ENCODE measurements at regions not wholly inside any gene's neighbourhood (a gene's known extent, or its start where the extent isn't known, plus 50 kb on each side); places are given as distances from the start of the nearest gene placed in this dataset.

DNA sequence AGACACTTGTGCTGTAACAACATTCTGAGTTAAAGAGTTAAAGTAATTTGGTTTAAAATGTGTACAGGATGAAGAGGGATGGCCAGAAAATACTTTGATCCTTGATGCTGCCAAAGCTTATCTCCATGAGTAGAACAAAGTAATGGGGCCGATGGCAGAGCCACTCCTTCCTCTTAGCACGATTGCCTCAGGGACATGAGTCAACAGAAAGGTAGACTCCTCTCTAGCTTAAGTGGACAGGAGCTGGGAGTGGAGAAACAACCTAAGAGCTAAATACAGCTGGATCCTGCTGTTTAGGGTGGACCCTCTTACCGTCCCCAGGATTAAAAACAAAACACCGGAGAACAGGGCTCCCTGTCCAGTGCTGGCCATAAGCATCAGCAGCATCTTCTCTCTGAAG lies 267.3 kb downstream of the IRX1 start:
- no peak for TF ChIP-seq ZFX (IDR thresholded peaks at IDR 0.05; ENCODE audit: borderline replicate concordance)
- TF ChIP-seq CTCF (IDR thresholded peaks at IDR 0.05), result no peak
- no peak overlapping the region for H3K27ac ChIP-seq

- no peak for TF ChIP-seq CTCF (IDR thresholded peaks at IDR 0.05)
- no peak for TF ChIP-seq ZFX (IDR thresholded peaks at IDR 0.05; ENCODE audit: borderline replicate concordance)
- no peak overlapping the region for H3K27ac ChIP-seq
Measured at GRCh38 chr5:3875144-3875543, 279.5 kb downstream of the IRX1 start.

DNA sequence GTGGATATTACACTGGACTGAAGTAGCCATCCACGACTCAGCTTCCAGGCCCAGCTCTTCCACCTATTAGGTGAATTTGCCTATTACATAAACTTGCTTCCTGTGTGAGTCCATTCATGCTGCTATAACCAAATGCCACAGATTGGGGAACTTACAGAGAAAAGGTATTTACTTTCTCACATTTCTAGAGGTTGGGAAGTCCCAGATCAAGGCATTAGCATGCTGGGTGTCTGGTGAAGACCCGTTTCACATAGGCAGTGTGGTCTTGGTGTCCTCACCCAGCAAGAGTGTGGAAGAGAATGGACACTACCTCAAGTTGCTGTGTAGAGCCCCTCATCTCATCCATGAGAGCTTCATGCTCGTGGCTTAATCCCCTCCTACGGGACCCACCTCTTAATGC lies 282.6 kb downstream of the IRX1 start:
- TF ChIP-seq ZFX (IDR thresholded peaks at IDR 0.05; ENCODE audit: borderline replicate concordance) (no peak), CTCF (IDR thresholded peaks at IDR 0.05) (no peak)
- no peak overlapping the region for H3K27ac ChIP-seq

DNA sequence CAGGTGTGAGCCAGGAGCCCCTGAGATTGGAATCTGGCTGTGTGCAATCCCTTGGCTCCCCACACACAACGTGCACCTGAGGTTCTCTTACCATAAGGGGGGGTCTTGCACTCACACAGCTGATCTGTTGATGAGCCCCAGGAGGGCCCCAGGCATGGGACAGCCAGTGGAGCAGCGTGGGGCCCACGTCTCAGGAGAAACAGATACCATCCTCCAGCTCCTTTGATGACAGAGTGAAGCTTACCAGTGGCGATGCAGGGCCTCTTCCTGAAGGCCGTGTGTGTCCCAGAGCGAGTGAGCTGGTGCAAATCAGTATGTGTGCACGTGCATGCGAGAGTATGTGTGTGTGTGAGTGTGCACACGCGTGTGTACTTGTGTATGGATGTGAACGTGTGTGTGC lies 287.4 kb downstream of the IRX1 start:
- H3K27ac ChIP-seq, result no peak overlapping the region
- TF ChIP-seq ZFX (IDR thresholded peaks at IDR 0.05; ENCODE audit: borderline replicate concordance) (no peak), CTCF (IDR thresholded peaks at IDR 0.05) (no peak)

DNA sequence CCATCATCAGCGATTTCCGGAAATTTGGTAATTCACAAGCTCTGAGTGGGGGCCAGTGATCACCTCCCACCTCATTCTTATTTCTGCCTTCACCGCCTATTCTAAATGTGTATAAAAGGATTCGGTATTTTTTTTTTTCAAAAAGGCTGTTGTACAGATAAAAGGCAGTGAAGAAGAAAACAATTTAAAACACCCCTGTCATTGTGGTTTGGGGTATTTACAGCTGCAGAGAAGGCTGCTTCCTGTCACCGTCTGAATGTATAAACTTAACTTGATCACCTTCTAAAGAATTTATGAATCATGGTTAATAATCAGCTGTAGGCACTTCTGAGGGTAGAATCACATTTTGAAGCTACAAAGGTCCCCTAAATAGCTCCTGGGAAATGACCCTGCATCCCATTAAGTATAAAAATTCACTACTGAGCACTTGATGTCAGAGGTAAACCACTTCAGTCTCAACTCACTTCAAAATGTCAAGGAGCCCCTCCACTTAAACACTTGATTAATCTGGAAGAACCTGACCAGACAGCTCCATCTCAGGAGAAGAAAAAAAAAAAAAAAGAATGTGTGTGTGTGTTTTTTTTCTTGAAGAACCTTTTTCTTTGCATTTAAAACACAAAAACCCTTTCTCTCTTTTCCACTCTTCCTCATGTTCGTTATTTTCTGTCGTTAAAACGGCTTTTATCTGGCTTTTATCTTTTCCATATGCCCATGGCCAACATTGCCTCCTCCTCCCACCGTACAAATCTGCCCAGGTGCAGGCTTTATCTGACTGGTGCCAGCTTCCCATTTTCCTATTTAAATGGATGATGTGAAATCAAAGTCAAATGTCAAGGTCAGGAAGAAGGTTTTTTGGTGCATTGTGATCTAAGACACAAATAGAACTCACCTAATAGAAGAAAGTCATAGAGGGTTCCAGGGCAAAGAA lies 291.2 kb downstream of the IRX1 start:
- TF ChIP-seq CTCF (IDR thresholded peaks at IDR 0.05), result no peak
- TF ChIP-seq ZFX (IDR thresholded peaks at IDR 0.05; ENCODE audit: borderline replicate concordance), result no peak
- no peak overlapping the region for H3K27ac ChIP-seq

- TF ChIP-seq ZFX (IDR thresholded peaks at IDR 0.05; ENCODE audit: borderline replicate concordance), result no peak
- no peak overlapping the region for H3K27ac ChIP-seq
Measured at GRCh38 chr5:3888310-3888709, 292.7 kb downstream of the IRX1 start.

GRCh38 chr5:3889412-3890142 lies 293.9 kb downstream of the IRX1 start:
- no peak overlapping the region for H3K27ac ChIP-seq
- no peak for TF ChIP-seq CTCF (IDR thresholded peaks at IDR 0.05)
- TF ChIP-seq ZFX (IDR thresholded peaks at IDR 0.05; ENCODE audit: borderline replicate concordance), result no peak

Data from 22Rv1 (cell line).